ENCODE measurements at regions not wholly inside any gene's neighbourhood (a gene's known extent, or its start where the extent isn't known, plus 50 kb on each side); places are given as distances from the start of the nearest gene placed in this dataset.

GRCh38 chr2:38131676-38132075 is 55.7 kb upstream of the CYP1B1 start:
- no peak for TF ChIP-seq POLR2A (IDR thresholded peaks at IDR 0.05; ENCODE audit: low read length)
- TF ChIP-seq GATA1 (IDR thresholded peaks at IDR 0.05; ENCODE audit: low read depth, low read length), result no peak

All from erythroblast (primary cell).